HEK293 (cell line): ENCODE measurements at regions not wholly inside any gene's neighbourhood (a gene's known extent, or its start where the extent isn't known, plus 50 kb on each side); places are given as distances from the start of the nearest gene placed in this dataset.

ENCODE experiments used
- FEZF1 ChIP-seq: fragments of 450-650 bp; formaldehyde crosslinking; IDR thresholded peaks from 2 replicates; pipeline ENCODE4 v1.5.1; 2016; ENCODE audit warnings: missing biosample characterization, missing genetic modification characterization
- KLF10 ChIP-seq: fragments of 450-650 bp; IDR thresholded peaks from 2 replicates; pipeline ENCODE4 v1.5.1; 2018; ENCODE audit warnings: missing biosample characterization, mild to moderate bottlenecking, missing genetic modification characterization
- MYNN ChIP-seq: fragments of 450-650 bp; formaldehyde crosslinking; IDR thresholded peaks from 2 replicates; pipeline ENCODE4 v1.5.1; 2016; ENCODE audit warnings: missing biosample characterization, missing genetic modification characterization, borderline replicate concordance
- TCF7L2 ChIP-seq: IDR thresholded peaks from 2 replicates; pipeline ENCODE4 v1.6.1; 2011; ENCODE audit warnings: low read depth, mild to moderate bottlenecking, inconsistent platforms, low read length, moderate library complexity, borderline replicate concordance
- YY1 ChIP-seq: fragments of 450-650 bp; formaldehyde crosslinking; IDR thresholded peaks from 2 replicates; pipeline ENCODE4 v1.5.1; 2018; ENCODE audit warnings: missing biosample characterization, missing genetic modification characterization
- ZNF157 ChIP-seq: fragments of 450-650 bp; formaldehyde crosslinking; IDR thresholded peaks from 2 replicates; pipeline ENCODE4 v1.5.1; 2016; ENCODE audit warnings: missing biosample characterization, missing genetic modification characterization
- ZNF169 ChIP-seq: fragments of 450-650 bp; formaldehyde crosslinking; IDR thresholded peaks from 2 replicates; pipeline ENCODE4 v1.5.1; 2016; ENCODE audit warnings: missing biosample characterization, missing genetic modification characterization
- ZNF670 ChIP-seq: fragments of 450-650 bp; formaldehyde crosslinking; IDR thresholded peaks from 2 replicates; pipeline ENCODE4 v1.5.1; 2016; ENCODE audit warnings: missing biosample characterization, missing genetic modification characterization, low read depth
- TF ChIP-seq, protein P1 (sequence below): fragments of 450-650 bp; formaldehyde crosslinking; IDR thresholded peaks from 2 replicates; pipeline ENCODE4 v1.5.1; 2016; ENCODE audit warnings: missing biosample characterization, missing genetic modification characterization
- TF ChIP-seq, protein P2 (sequence below): fragments of 450-650 bp; formaldehyde crosslinking; IDR thresholded peaks from 2 replicates; pipeline ENCODE4 v1.5.1; 2016; ENCODE audit warnings: missing biosample characterization, missing genetic modification characterization
- TF ChIP-seq, protein P3 (sequence below): fragments of 450-650 bp; formaldehyde crosslinking; IDR thresholded peaks from 2 replicates; pipeline ENCODE4 v1.5.1; 2016; ENCODE audit warnings: missing biosample characterization, missing genetic modification characterization
- TF ChIP-seq, protein P4 (sequence below): fragments of 450-650 bp; IDR thresholded peaks from 2 replicates; pipeline ENCODE4 v1.5.1; 2018; ENCODE audit warnings: missing biosample characterization, mild to moderate bottlenecking, missing genetic modification characterization

DNA sequence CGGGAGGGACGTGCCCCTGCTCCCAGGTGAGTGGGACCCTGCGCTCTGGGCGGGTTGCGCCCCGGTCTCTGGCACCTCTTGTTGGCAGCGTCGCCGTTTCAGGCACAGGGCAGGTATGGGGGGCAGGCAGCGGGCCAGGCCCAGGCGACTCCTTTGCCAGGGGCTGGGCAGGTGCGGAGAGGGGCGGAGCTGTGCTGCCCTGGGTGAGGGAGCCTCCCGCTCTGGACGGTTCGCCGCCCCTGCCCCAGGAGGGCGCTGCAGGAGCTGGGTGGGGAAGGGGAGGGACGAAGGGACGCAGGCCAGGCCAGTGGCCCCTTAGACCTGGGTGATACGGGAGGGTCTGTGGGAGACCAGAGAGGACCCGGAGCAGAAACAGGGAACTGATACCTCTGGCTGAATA, 663.9 kb upstream of the DEFB115 start:
- TF ChIP-seq, protein P1, sequence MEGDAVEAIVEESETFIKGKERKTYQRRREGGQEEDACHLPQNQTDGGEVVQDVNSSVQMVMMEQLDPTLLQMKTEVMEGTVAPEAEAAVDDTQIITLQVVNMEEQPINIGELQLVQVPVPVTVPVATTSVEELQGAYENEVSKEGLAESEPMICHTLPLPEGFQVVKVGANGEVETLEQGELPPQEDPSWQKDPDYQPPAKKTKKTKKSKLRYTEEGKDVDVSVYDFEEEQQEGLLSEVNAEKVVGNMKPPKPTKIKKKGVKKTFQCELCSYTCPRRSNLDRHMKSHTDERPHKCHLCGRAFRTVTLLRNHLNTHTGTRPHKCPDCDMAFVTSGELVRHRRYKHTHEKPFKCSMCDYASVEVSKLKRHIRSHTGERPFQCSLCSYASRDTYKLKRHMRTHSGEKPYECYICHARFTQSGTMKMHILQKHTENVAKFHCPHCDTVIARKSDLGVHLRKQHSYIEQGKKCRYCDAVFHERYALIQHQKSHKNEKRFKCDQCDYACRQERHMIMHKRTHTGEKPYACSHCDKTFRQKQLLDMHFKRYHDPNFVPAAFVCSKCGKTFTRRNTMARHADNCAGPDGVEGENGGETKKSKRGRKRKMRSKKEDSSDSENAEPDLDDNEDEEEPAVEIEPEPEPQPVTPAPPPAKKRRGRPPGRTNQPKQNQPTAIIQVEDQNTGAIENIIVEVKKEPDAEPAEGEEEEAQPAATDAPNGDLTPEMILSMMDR (tag by site-specific recombination), result no peak
- TF ChIP-seq, protein P2, sequence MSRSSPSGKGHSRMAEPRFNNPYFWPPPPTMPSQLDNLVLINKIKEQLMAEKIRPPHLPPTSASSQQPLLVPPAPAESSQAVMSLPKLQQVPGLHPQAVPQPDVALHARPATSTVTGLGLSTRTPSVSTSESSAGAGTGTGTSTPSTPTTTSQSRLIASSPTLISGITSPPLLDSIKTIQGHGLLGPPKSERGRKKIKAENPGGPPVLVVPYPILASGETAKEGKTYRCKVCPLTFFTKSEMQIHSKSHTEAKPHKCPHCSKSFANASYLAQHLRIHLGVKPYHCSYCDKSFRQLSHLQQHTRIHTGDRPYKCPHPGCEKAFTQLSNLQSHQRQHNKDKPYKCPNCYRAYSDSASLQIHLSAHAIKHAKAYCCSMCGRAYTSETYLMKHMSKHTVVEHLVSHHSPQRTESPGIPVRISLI (tag by site-specific recombination), result no peak
- TF ChIP-seq FEZF1 (no peak), ZNF670 (tag by site-specific recombination) (no peak), KLF10 (tag by site-specific recombination) (no peak), ZNF157 (tag by site-specific recombination) (no peak), YY1 (tag by site-specific recombination) (no peak), ZNF169 (no peak), TCF7L2 (no peak), MYNN (tag by site-specific recombination) (no peak)
- TF ChIP-seq, protein P3, sequence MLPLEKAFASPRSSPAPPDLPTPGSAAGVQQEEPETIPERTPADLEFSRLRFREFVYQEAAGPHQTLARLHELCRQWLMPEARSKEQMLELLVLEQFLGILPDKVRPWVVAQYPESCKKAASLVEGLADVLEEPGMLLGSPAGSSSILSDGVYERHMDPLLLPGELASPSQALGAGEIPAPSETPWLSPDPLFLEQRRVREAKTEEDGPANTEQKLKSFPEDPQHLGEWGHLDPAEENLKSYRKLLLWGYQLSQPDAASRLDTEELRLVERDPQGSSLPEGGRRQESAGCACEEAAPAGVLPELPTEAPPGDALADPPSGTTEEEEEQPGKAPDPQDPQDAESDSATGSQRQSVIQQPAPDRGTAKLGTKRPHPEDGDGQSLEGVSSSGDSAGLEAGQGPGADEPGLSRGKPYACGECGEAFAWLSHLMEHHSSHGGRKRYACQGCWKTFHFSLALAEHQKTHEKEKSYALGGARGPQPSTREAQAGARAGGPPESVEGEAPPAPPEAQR (tag by site-specific recombination), result no peak
- TF ChIP-seq, protein P4, sequence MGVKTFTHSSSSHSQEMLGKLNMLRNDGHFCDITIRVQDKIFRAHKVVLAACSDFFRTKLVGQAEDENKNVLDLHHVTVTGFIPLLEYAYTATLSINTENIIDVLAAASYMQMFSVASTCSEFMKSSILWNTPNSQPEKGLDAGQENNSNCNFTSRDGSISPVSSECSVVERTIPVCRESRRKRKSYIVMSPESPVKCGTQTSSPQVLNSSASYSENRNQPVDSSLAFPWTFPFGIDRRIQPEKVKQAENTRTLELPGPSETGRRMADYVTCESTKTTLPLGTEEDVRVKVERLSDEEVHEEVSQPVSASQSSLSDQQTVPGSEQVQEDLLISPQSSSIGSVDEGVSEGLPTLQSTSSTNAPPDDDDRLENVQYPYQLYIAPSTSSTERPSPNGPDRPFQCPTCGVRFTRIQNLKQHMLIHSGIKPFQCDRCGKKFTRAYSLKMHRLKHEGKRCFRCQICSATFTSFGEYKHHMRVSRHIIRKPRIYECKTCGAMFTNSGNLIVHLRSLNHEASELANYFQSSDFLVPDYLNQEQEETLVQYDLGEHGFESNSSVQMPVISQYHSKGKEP (tag by site-specific recombination), result no peak
